ENCODE measurements at regions not wholly inside any gene's neighbourhood (a gene's known extent, or its start where the extent isn't known, plus 50 kb on each side); places are given as distances from the start of the nearest gene placed in this dataset.

- TF ChIP-seq CTCF (IDR thresholded peaks at IDR 0.05 in 2 of 3, conservative IDR thresholded peaks at IDR 0.05 in 1 of 3; ENCODE audit: borderline replicate concordance in 1 of 3, insufficient read depth in 1 of 3, low read depth in 2 of 3, low read length in 2 of 3) (no peak), ZBTB33 (IDR thresholded peaks at IDR 0.05; ENCODE audit: extremely low read depth, insufficient replicate concordance, low read length) (no peak), TCF7L2 (IDR thresholded peaks at IDR 0.05; ENCODE audit: borderline replicate concordance, extremely low read depth, insufficient read depth, insufficient read length) (no peak)
Observed at GRCh38 chr14:48253020-48253419, 577.6 kb upstream of the MDGA2 start.
